ENCODE measurements at regions not wholly inside any gene's neighbourhood (a gene's known extent, or its start where the extent isn't known, plus 50 kb on each side); places are given as distances from the start of the nearest gene placed in this dataset.

DNA sequence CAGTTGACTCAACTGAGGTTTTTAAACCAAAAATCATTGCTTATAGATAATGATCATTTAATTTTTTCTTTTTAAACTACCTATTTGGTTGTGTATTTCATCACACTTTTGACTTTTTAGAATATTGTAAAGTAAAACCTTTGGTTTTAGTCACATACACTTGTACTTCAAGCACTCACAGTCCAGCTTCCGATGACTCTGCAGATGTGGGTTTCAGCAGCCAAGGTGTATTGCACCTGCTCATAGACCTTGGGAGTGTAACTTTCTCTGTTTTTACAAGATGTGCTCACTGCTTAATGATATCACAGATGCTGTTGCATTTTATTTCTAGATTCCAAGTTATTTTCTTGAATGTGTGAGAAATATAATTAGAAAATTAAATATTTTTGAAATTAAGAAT lies 188.3 kb upstream of the SLC38A2 start:
- peaks cover 29% of the 10 kb centered on the region for H3K4me1 Mint-ChIP-seq (ENCODE audit: low read depth)
- H3K27ac Mint-ChIP-seq, result no peak overlapping the region
- H3K4me3 Mint-ChIP-seq, result no peak overlapping the region
- peaks cover 2% of the 10 kb centered on the region for H3K36me3 Mint-ChIP-seq (ENCODE audit: low read depth)
- no peaks in the 10 kb centered on the region for H3K27me3 Mint-ChIP-seq (ENCODE audit: low read depth)
- CTCF ChIA-PET, result no interaction called here
- intact Hi-C loops (cut with micrococcal nuclease), result no loop called here
- no peak for DNase-seq
- H3K9me3 Mint-ChIP-seq, result peaks cover 17% of the 10 kb centered on the region

- Mint-ChIP-seq H3K27me3 (ENCODE audit: low read depth) (no peaks in the 10 kb centered on the region), H3K9me3 (peaks cover 10% of the 10 kb centered on the region), H3K27ac (no peak overlapping the region), H3K36me3 (ENCODE audit: low read depth) (peaks cover 2% of the 10 kb centered on the region), H3K4me3 (no peak overlapping the region), H3K4me1 (ENCODE audit: low read depth) (peaks cover 34% of the 10 kb centered on the region)
- no peak for DNase-seq
- CTCF ChIA-PET, result no interaction called here
- intact Hi-C loops (cut with micrococcal nuclease), result no loop called here
These were observed 187.5 kb upstream of the SLC38A2 start for GRCh38 chr12:46560089-46560488.

- Mint-ChIP-seq H3K9me3 (peaks cover 5% of the 10 kb centered on the region), H3K4me1 (ENCODE audit: low read depth) (peaks cover 38% of the 10 kb centered on the region), H3K4me3 (no peak overlapping the region), H3K27me3 (ENCODE audit: low read depth) (no peaks in the 10 kb centered on the region), H3K36me3 (ENCODE audit: low read depth) (peaks cover 3% of the 10 kb centered on the region), H3K27ac (no peak overlapping the region)
- intact Hi-C loops (cut with micrococcal nuclease), result loop anchor here (10.0 kb wide), 1 partner anchor 1325 kb away; no protein-coding TSS in a partner anchor
- DNase-seq, result no peak
- CTCF ChIA-PET, result no interaction called here
These were observed 186.7 kb upstream of the SLC38A2 start for GRCh38 chr12:46559311-46559710.

DNA sequence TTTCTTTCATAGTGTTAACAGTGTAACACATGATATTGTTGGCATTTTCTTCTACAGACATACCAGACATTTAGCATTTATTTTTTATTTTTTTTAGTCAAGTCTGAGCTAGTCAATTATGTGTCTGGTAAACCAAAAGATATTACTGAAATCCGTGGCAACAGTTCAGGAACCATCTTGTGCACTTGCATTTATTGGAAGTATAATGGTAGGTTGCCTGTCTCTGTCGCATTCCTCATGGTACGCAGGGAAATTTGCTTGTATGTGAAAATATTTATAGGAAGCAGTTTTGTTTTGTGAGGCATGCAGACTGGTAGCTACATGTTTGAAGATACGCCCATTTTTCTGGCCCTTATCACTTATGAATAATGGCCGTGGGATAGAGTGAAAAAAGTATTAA lies 186.1 kb upstream of the SLC38A2 start:
- H3K36me3 Mint-ChIP-seq (ENCODE audit: low read depth), result peaks cover 3% of the 10 kb centered on the region
- peaks cover 3% of the 10 kb centered on the region for H3K9me3 Mint-ChIP-seq
- H3K27ac Mint-ChIP-seq, result no peak overlapping the region
- H3K27me3 Mint-ChIP-seq (ENCODE audit: low read depth), result no peaks in the 10 kb centered on the region
- no peak overlapping the region for H3K4me3 Mint-ChIP-seq
- intact Hi-C loops (cut with micrococcal nuclease), result loop anchor here (10.0 kb wide), 1 partner anchor 1324 kb away; no protein-coding TSS in a partner anchor
- H3K4me1 Mint-ChIP-seq (ENCODE audit: low read depth), result peaks cover 39% of the 10 kb centered on the region
- CTCF ChIA-PET, result no interaction called here
- DNase-seq, result no peak

DNA sequence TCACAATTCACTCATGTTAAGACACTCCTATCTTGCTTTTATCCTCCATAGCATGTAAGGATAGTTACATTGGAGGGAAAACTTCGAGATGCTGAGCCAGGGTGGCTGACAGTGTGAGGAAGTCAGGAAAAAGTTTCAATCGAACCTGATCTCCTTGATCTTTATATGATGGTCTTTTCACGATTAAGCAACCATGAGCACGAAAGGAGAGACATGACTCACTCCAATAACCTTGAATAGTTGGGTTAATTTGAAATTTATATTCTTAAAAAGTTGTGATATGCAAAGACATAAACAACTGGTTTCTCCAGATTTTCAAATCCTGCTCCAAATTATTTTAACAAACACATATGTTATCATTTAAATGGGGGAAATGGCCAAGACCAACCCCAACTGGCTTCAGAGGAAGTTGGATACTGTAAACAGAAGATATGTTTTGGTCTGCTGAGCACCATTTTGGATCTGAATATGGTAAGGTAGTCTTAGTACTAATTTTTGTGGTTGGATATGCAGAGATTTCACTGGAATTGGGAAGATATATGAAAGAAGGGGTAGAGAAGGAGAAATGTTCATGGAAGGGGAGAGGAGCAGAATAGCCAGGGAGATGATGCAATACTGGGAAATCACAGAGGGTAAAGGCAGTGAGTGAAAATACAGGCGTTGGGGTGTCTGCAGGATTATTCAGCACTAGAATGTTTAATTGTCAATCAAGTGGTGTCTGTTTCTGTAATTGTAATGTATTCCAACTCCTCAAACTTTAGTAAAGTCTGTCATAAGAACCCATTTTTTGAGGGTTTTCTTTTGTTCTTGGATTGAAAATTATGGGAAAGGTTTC lies 185.2 kb upstream of the SLC38A2 start:
- CTCF ChIA-PET, result interaction anchor here (0.6 kb wide), 1 partner anchor 19 kb away, joined by 4 read pairs; no protein-coding TSS in a partner anchor
- Mint-ChIP-seq H3K27me3 (ENCODE audit: low read depth) (no peaks in the 10 kb centered on the region), H3K4me3 (no peak overlapping the region), H3K4me1 (ENCODE audit: low read depth) (peaks cover 42% of the 10 kb centered on the region), H3K9me3 (peaks cover 3% of the 10 kb centered on the region), H3K27ac (peak overlapping the region; percentile 62), H3K36me3 (ENCODE audit: low read depth) (peaks cover 3% of the 10 kb centered on the region)
- intact Hi-C loops (cut with micrococcal nuclease), result loop anchor here (1.0 to 10.0 kb wide), 2 partner anchors 8 to 1323 kb away; no protein-coding TSS in a partner anchor
- no peak for DNase-seq

GRCh38 chr12:46556819-46557524 lies 184.4 kb upstream of the SLC38A2 start:
- Mint-ChIP-seq H3K27me3 (ENCODE audit: low read depth) (no peaks in the 10 kb centered on the region), H3K27ac (peak overlapping the region; percentile 60), H3K9me3 (peaks cover 3% of the 10 kb centered on the region), H3K4me3 (no peak overlapping the region), H3K36me3 (ENCODE audit: low read depth) (peaks cover 3% of the 10 kb centered on the region), H3K4me1 (ENCODE audit: low read depth) (peaks cover 41% of the 10 kb centered on the region)
- CTCF ChIA-PET, result interaction anchor here (0.8 kb wide), 1 partner anchor 10 kb away, joined by 4 read pairs; no protein-coding TSS in a partner anchor
- intact Hi-C loops (cut with micrococcal nuclease), result loop anchor here (1.0 to 10.0 kb wide), 2 partner anchors 8 to 1322 kb away; no protein-coding TSS in a partner anchor
- DNase-seq, result peak; percentile 36

GRCh38 chr12:46556105-46556559 lies 183.6 kb upstream of the SLC38A2 start:
- CTCF ChIA-PET, result interaction anchor here (0.6 kb wide), 1 partner anchor 431 kb away, joined by 4 read pairs; no protein-coding TSS in a partner anchor
- no peaks in the 10 kb centered on the region for H3K27me3 Mint-ChIP-seq (ENCODE audit: low read depth)
- peaks cover 48% of the 10 kb centered on the region for H3K4me1 Mint-ChIP-seq (ENCODE audit: low read depth)

DNA sequence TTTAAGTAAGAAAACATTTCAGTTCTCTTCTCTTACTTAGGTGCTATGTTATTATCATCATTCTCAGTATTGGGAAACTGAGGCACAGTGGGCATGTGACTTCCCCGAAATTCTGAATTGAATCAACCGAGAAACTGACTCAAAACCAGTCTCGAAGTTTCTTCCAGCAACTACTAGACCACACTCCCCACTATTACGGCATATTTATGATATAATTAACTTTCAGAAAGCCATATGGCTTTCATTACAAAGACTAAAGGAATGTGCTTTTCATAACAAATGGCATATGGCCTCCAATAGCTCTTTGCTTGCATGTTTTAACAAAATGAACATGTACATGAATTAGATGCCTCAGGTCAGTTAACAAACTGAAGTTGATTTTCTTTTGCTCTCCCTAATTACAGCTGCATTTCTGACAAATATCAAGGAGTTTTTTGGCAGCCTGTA lies 182.9 kb upstream of the SLC38A2 start:
- peaks cover 55% of the 10 kb centered on the region for H3K4me1 Mint-ChIP-seq (ENCODE audit: low read depth)
- CTCF ChIA-PET, result no interaction called here
- H3K27me3 Mint-ChIP-seq (ENCODE audit: low read depth), result no peaks in the 10 kb centered on the region
- H3K9me3 Mint-ChIP-seq, result peaks cover 3% of the 10 kb centered on the region
- intact Hi-C loops (cut with micrococcal nuclease), result loop anchor here (10.0 kb wide), 1 partner anchor 1321 kb away; no protein-coding TSS in a partner anchor
- no peak for DNase-seq
- no peak overlapping the region for H3K4me3 Mint-ChIP-seq
- H3K27ac Mint-ChIP-seq, result peak overlapping the region; percentile 70
- H3K36me3 Mint-ChIP-seq (ENCODE audit: low read depth), result peaks cover 3% of the 10 kb centered on the region

More at GRCh38 chr12:46556105-46556559, 183.6 kb upstream of the SLC38A2 start:
- no peak for DNase-seq
- Mint-ChIP-seq H3K4me3 (no peak overlapping the region), H3K36me3 (ENCODE audit: low read depth) (peaks cover 3% of the 10 kb centered on the region), H3K9me3 (peaks cover 3% of the 10 kb centered on the region), H3K27ac (peak overlapping the region; percentile 70)
- intact Hi-C loops (cut with micrococcal nuclease), result loop anchor here (10.0 kb wide), 1 partner anchor 1321 kb away; no protein-coding TSS in a partner anchor

DNA sequence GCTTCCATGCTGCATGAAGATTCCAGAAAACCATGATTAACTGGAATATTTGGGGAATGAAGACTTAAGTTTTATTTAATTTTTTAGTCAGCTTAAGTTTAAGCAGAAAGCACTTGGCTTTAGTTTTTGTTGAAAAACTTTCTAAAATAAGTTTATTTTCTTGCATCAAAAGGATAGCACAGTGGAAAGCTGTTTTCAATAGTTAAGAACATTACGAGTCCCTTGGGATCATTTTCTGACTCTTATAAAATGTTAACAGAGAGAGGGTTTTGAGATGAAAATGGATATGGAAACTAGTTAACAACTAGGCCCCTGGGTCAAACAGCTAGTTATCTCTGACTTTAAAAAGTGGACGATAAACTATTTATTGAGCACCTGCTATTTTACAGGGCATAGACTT lies 181.9 kb upstream of the SLC38A2 start:
- CTCF ChIA-PET, result no interaction called here
- peaks cover 65% of the 10 kb centered on the region for H3K4me1 Mint-ChIP-seq (ENCODE audit: low read depth)
- H3K9me3 Mint-ChIP-seq, result peaks cover 3% of the 10 kb centered on the region
- H3K36me3 Mint-ChIP-seq (ENCODE audit: low read depth), result peaks cover 3% of the 10 kb centered on the region
- H3K27me3 Mint-ChIP-seq (ENCODE audit: low read depth), result no peaks in the 10 kb centered on the region
- no peak overlapping the region for H3K4me3 Mint-ChIP-seq
- DNase-seq, result no peak
- intact Hi-C loops (cut with micrococcal nuclease), result loop anchor here (10.0 kb wide), 1 partner anchor 1320 kb away; no protein-coding TSS in a partner anchor
- H3K27ac Mint-ChIP-seq, result no peak overlapping the region

- Mint-ChIP-seq H3K4me1 (ENCODE audit: low read depth) (peaks cover 71% of the 10 kb centered on the region), H3K9me3 (peaks cover 3% of the 10 kb centered on the region), H3K27ac (no peak overlapping the region), H3K27me3 (ENCODE audit: low read depth) (no peaks in the 10 kb centered on the region), H3K4me3 (no peak overlapping the region), H3K36me3 (ENCODE audit: low read depth) (peaks cover 3% of the 10 kb centered on the region)
- CTCF ChIA-PET, result interaction anchor here (0.9 kb wide), 1 partner anchor 250 kb away, joined by 3 read pairs; no protein-coding TSS in a partner anchor
- DNase-seq, result no peak
- intact Hi-C loops (cut with micrococcal nuclease), result loop anchor here (10.0 kb wide), 1 partner anchor 1319 kb away; no protein-coding TSS in a partner anchor
These were observed 181.3 kb upstream of the SLC38A2 start for GRCh38 chr12:46553911-46554310.

GRCh38 chr12:46553266-46553665 lies 180.7 kb upstream of the SLC38A2 start:
- Mint-ChIP-seq H3K4me3 (no peak overlapping the region), H3K36me3 (ENCODE audit: low read depth) (peaks cover 3% of the 10 kb centered on the region), H3K27ac (no peak overlapping the region), H3K4me1 (ENCODE audit: low read depth) (peaks cover 74% of the 10 kb centered on the region), H3K9me3 (peaks cover 3% of the 10 kb centered on the region), H3K27me3 (ENCODE audit: low read depth) (no peaks in the 10 kb centered on the region)
- CTCF ChIA-PET, result interaction anchor here (0.9 kb wide), 1 partner anchor 249 kb away, joined by 3 read pairs; no protein-coding TSS in a partner anchor
- peak; percentile 25 for DNase-seq
- intact Hi-C loops (cut with micrococcal nuclease), result loop anchor here (10.0 kb wide), 1 partner anchor 1318 kb away; no protein-coding TSS in a partner anchor

Measured in activated naive CD4-positive, alpha-beta T cell treated with anti-CD3 and anti-CD28 coated beads for 36 hours (primary cell).